Sigmoid colon (tissue), 4 donors: ENCODE measurements at regions not wholly inside any gene's neighbourhood (a gene's known extent, or its start where the extent isn't known, plus 50 kb on each side); places are given as distances from the start of the nearest gene placed in this dataset.

Experiments
- POLR2A ChIP-seq, 2 donors: fragments of 450-650 bp; IDR thresholded peaks; one replicate each; pipeline ENCODE4 v1.6.1; 2016; ENCODE audit warnings: antibody characterized with exemption in 2 of 2, mild to moderate bottlenecking in 2 of 2, moderate library complexity in 2 of 2
- POLR2AphosphoS5 ChIP-seq, 4 donors: sonication (generic); formaldehyde crosslinking; IDR thresholded peaks; one replicate each; pipeline ENCODE4 v1.6.1; 2017; ENCODE audit warnings: antibody characterized with exemption in 4 of 4
- TF ChIP-seq, protein P1 (sequence below), 4 experiments: fragments of 450-650 bp in 3 of 4; fragments of 200-600 bp in 1 of 4; IDR thresholded peaks; one replicate each; pipeline ENCODE4 v1.5.1; 2016 to 2019; ENCODE audit warnings: antibody characterized with exemption in 4 of 4, mild to moderate bottlenecking in 3 of 4, moderate library complexity in 2 of 4

DNA sequence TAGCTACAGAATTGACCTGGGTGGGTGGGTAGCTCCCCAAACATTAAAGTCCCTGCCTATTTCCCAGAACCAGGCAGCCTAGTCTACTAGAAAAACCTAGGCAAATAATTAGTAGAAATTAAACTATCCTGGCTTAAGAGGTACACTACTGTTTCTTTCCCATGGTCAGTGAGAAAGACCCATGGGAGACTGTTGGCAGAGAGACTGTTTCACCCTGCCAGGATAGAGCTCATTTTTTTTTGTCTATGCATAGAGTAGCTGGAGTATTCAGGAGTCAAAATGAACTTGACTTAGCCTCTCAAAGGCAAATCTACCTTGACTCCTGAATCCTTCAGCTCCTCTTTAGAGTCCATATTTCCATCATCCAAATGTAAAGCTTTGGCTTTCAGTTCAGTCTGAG, 107.0 kb upstream of the AR start:
- TF ChIP-seq POLR2AphosphoS5 (IDR thresholded peaks at IDR 0.05), result no peak
- TF ChIP-seq, protein P1, sequence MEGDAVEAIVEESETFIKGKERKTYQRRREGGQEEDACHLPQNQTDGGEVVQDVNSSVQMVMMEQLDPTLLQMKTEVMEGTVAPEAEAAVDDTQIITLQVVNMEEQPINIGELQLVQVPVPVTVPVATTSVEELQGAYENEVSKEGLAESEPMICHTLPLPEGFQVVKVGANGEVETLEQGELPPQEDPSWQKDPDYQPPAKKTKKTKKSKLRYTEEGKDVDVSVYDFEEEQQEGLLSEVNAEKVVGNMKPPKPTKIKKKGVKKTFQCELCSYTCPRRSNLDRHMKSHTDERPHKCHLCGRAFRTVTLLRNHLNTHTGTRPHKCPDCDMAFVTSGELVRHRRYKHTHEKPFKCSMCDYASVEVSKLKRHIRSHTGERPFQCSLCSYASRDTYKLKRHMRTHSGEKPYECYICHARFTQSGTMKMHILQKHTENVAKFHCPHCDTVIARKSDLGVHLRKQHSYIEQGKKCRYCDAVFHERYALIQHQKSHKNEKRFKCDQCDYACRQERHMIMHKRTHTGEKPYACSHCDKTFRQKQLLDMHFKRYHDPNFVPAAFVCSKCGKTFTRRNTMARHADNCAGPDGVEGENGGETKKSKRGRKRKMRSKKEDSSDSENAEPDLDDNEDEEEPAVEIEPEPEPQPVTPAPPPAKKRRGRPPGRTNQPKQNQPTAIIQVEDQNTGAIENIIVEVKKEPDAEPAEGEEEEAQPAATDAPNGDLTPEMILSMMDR (IDR thresholded peaks at IDR 0.05), result no peak
- no peak for TF ChIP-seq POLR2A (IDR thresholded peaks at IDR 0.05)
